GM18498 (cell line): ENCODE measurements at regions not wholly inside any gene's neighbourhood (a gene's known extent, or its start where the extent isn't known, plus 50 kb on each side); places are given as distances from the start of the nearest gene placed in this dataset.
"Not testable (repeated sequence)": the region's sequence is repeated elsewhere in the genome, so short reads cannot be mapped to it uniquely, and the experiment has no call there.

Experiments used
- ATAC-seq: cut with Tn5 transposase; IDR thresholded peaks from one replicate; pipeline ENCODE4 v1.9.1; 2021; ENCODE audit warnings: mild to moderate bottlenecking, moderate library complexity; ENCODE audit not compliant: unreplicated experiment

DNA sequence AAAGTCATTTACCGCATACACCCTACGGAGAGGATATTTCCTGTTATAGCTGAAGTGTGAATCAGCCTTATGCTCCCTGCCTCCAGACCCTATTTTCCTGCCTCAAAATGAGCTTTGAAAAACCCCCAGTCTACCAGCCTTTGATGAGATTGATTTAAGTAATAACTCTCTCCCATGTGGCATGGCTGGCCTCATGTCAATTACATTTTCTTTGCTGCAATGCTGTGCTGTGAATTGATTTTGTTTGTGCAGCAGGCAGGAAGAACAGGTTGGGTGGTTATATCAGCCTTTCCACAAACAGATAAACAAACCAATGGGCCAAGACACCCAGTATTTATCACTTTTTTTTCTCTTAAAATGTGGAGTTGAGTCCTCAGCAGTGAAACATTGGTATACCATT lies 1105.5 kb upstream of the TMEM132C start:
- no peak for ATAC-seq

DNA sequence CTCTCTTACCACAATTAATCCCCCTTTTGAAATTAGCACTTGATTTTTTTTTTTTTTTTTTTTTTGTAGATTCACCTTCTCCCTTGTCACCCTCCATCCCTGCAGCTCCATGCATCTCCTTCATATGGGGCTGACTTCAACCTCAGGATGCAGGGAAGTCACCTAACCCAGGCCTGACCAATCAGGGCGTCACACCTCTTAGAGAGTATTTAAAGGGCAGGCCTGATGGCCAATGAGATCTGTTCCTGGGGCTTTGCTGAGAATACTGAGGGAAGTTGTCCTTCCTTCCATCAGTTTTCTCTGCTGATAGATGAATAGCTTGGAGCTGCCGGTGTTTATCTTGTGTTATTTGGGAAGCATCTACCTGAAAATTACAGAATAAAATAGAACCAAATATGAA lies 1104.7 kb upstream of the TMEM132C start:
- no peak for ATAC-seq

DNA sequence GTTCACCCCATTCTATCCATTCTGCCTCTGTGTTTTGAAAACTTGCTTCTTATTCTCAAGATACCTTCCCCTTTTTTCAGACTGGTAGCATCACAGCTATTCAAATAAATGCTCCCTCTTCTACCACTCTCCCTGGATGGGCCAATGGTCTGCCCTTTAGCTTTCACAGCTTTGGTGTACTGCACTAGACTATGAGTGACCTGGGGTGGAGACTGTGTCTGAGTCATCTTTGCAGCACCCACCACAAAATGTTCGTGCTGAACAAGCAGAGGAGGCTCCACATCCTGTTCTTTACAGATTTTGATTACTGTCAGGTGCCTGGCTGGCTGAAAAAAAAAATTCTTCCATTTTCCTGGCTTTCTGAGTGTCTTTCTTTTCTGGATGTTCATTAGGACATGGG lies 1104.1 kb upstream of the TMEM132C start:
- peak; percentile 83 for ATAC-seq

GRCh38 chr12:127165567-127166392 lies 1101.2 kb upstream of the TMEM132C start:
- ATAC-seq = peak; percentile 70

DNA sequence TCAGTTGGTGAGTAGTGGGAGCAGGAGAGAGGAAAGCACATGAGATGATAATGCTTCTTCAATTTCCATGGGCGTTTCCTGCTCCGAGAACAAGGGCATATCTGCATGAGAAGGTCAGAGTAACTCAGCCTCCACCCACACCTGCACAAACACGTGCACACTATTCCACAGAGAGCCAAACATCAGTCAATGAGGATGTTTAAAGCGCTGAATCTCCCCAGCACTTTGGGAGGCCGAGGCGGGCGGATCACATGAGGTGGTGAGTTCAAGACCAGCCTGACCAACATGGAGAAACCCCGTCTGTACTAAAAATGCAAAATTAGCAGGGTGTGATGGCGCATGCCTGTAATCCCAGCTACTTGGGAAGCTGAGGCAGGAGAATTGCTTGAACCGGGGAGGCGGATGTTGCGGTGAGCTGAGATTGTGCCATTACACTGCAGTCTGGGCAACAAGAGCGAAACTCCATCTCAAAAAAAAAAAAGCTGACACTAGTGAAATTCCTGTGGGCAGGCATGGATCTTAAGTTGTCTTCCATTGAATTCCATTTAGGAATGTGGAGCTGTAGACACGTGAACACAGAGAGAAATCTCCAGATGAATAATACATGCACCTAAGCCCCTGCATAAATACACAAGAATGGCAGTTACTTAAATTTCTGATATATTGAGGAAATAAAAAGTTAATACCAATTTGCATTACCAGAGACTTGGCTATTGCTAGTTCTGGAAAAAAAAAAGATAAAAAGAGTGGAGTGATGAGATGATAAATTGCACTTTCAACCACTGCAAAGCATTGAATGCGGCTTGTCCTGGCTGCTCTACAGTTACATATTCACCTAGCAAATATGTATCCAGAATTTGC lies 1097.4 kb upstream of the TMEM132C start:
- ATAC-seq = no peak

- ATAC-seq = no peak
These were observed 1096.5 kb upstream of the TMEM132C start for GRCh38 chr12:127170226-127171180.

- ATAC-seq = no peak
These were observed 1094.1 kb upstream of the TMEM132C start for GRCh38 chr12:127172861-127173260.

- not testable (repeated sequence) for ATAC-seq
These were observed 1093.0 kb upstream of the TMEM132C start for GRCh38 chr12:127173971-127174370.

- no peak for ATAC-seq
These were observed 1092.1 kb upstream of the TMEM132C start for GRCh38 chr12:127174881-127175280.

DNA sequence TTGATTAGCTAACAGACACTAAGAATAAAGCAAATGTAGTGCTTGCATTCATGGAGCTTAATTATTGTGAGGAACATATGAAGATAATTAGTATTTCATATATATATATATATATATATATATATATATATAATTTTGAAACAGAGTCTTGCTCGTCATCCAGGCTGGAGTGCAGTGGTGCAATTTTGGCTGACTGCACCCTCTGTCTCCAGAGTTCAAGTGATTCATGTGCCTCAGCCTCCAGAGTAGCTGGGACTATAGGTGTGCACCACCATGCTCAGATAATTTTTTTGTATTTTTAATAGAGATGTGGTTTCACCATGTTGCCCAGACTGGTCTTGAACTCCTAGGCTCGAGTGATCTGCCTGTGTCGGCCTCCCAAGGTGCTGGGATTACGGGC lies 1091.6 kb upstream of the TMEM132C start:
- no peak for ATAC-seq

DNA sequence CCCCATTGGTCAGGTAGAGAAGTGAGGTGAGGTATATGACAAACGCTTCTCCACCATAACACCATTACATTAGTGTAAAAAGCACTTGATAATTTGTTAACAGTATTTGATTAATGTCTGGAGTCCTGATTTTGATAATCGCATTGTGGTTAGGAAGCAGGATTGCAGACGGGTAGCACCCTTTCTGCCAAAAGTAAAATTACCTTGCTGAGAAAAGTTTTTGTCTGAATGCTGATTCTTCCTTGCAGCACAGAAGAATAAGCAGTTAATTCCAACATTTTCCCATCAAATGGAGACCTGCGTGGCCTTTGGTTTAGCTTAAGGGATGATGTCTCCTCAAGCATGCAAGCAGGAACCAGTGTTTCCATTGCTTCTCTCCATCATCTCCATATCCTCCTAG lies 1090.2 kb upstream of the TMEM132C start:
- no peak for ATAC-seq

DNA sequence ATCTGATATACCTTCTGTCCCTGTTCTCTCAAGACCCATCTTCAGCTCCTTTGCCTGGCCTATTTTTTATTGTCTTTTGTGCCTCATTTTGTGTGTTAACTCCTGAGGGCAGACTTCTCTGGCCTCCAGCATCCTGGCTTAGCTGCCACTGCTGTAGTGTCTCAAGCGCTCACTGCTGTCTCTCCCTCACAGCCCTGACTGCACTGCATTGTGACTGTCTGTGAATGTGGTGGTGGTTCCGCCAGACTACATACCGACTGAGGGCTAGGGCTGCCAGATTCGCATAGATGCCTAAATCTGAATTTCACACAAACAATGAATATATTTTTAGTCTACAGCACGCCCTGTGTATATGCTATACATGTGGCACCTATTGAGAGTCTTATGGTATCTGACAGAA lies 1088.9 kb upstream of the TMEM132C start:
- no peak for ATAC-seq

DNA sequence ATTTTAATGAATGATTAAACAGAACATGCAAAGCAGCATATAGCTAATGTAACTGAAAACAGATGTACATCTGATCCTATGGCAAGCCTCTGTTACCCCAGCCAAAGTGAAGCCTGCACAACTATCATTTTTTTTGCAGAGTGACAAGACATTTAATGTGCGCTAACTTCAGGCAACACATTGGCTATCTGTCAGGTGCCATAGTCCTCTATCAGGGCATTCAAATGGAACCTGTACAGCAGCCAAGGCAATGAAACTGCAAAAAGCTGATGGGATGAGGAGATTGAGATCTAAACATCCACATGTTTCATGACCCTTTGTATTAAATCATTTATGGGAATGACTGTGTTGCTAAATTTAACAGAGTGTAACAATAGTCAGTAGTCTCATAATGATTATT lies 1088.5 kb upstream of the TMEM132C start:
- no peak for ATAC-seq

DNA sequence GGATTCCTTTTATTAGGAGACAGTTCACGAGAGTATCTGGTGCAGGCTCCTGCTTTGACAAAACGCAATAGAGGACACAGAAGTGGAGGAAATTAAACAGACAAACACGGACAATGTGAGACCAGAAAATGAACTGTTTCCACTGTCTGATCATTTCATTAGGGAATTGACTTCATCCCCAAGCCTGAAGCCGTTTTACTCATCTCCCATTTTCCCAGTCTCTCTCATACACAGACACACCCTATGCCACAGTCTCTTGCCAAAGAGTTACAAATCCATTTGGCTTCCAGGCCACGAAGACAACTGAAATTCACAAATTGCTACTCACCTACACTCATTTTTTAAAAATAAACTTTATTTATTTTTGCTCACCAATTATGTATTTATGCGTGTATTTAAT lies 1087.8 kb upstream of the TMEM132C start:
- ATAC-seq = no peak

- no peak for ATAC-seq
These were observed 1085.0 kb upstream of the TMEM132C start for GRCh38 chr12:127182018-127182417.

DNA sequence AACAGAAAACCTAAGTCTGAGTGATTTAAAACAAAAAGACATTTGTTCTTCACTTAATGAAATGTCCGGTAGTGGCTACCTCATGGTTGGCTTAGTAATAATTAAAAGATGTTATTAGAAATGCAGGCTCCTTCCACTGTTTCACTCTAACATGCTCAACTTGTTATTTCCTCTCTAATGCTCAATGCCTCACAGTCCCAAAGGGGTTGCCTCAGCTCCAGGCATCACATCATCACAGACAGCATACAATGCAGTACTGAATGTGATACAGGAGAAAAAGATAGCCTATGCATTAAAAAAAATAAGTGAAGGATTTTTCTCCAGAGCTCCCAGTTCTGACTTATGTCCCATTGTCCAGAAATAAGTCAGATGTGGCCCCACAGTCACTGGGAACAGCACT lies 1077.0 kb upstream of the TMEM132C start:
- ATAC-seq = no peak

GRCh38 chr12:127191129-127191528 lies 1075.8 kb upstream of the TMEM132C start:
- no peak for ATAC-seq

GRCh38 chr12:127192391-127192790 lies 1074.6 kb upstream of the TMEM132C start:
- ATAC-seq = no peak

DNA sequence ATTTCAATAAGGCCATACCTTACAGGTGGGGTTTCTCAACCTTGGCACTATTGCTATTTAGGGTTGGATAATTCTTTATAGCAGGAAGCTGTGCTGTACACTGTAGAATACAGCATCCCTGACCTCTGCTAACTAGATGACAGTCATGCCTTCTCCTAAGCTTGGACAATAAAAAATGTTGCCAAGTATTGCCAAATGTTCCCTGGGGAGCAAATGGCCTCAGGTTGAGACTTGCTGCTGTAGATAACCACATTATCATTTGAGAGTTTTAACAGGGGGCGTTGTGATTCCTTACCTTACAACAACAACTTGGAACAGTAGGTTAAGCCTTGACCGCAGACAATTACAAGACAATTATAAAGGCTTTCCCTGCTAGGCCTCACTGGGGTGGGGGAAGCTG lies 1073.6 kb upstream of the TMEM132C start:
- no peak for ATAC-seq

GRCh38 chr12:127194176-127194575 lies 1072.8 kb upstream of the TMEM132C start:
- ATAC-seq = no peak
